ENCODE measurements at regions not wholly inside any gene's neighbourhood (a gene's known extent, or its start where the extent isn't known, plus 50 kb on each side); places are given as distances from the start of the nearest gene placed in this dataset.

DNA sequence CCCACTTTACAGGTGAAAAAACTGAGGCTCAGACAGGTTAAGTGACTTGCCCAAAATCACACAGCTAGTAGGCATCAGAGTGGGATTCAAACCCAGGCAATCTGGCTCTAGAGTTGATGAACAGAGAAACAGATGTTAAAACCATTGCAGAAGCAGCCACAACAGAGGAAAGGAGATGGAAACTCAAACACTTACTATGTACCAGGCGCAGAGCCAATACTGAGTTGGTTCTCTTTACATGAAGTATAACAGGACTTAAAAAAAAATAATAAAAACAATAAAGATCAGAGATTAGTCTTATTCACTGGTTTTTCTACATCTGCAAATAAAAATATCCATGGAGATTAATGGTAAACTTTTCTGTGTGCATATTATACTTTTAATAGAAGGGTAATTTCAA, 84.9 kb upstream of the SPATA12 start:
- TF ChIP-seq NR3C1 (IDR thresholded peaks at IDR 0.05): no peak
- no peak for TF ChIP-seq ZFP36 (IDR thresholded peaks at IDR 0.05; ENCODE audit: borderline replicate concordance, partially characterized antibody)
- TF ChIP-seq, protein P1, sequence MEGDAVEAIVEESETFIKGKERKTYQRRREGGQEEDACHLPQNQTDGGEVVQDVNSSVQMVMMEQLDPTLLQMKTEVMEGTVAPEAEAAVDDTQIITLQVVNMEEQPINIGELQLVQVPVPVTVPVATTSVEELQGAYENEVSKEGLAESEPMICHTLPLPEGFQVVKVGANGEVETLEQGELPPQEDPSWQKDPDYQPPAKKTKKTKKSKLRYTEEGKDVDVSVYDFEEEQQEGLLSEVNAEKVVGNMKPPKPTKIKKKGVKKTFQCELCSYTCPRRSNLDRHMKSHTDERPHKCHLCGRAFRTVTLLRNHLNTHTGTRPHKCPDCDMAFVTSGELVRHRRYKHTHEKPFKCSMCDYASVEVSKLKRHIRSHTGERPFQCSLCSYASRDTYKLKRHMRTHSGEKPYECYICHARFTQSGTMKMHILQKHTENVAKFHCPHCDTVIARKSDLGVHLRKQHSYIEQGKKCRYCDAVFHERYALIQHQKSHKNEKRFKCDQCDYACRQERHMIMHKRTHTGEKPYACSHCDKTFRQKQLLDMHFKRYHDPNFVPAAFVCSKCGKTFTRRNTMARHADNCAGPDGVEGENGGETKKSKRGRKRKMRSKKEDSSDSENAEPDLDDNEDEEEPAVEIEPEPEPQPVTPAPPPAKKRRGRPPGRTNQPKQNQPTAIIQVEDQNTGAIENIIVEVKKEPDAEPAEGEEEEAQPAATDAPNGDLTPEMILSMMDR (IDR thresholded peaks at IDR 0.05): no peak
- TF ChIP-seq, protein P2, sequence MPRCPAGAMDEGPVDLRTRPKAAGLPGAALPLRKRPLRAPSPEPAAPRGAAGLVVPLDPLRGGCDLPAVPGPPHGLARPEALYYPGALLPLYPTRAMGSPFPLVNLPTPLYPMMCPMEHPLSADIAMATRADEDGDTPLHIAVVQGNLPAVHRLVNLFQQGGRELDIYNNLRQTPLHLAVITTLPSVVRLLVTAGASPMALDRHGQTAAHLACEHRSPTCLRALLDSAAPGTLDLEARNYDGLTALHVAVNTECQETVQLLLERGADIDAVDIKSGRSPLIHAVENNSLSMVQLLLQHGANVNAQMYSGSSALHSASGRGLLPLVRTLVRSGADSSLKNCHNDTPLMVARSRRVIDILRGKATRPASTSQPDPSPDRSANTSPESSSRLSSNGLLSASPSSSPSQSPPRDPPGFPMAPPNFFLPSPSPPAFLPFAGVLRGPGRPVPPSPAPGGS (IDR thresholded peaks at IDR 0.05): no peak
- TF ChIP-seq, protein P3, sequence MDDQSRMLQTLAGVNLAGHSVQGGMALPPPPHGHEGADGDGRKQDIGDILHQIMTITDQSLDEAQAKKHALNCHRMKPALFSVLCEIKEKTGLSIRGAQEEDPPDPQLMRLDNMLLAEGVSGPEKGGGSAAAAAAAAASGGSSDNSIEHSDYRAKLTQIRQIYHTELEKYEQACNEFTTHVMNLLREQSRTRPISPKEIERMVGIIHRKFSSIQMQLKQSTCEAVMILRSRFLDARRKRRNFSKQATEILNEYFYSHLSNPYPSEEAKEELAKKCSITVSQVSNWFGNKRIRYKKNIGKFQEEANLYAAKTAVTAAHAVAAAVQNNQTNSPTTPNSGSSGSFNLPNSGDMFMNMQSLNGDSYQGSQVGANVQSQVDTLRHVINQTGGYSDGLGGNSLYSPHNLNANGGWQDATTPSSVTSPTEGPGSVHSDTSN (IDR thresholded peaks at IDR 0.05): no peak
- no peak for TF ChIP-seq RCOR1 (IDR thresholded peaks at IDR 0.05; ENCODE audit: low read depth, low read length)
- TF ChIP-seq, protein P4, sequence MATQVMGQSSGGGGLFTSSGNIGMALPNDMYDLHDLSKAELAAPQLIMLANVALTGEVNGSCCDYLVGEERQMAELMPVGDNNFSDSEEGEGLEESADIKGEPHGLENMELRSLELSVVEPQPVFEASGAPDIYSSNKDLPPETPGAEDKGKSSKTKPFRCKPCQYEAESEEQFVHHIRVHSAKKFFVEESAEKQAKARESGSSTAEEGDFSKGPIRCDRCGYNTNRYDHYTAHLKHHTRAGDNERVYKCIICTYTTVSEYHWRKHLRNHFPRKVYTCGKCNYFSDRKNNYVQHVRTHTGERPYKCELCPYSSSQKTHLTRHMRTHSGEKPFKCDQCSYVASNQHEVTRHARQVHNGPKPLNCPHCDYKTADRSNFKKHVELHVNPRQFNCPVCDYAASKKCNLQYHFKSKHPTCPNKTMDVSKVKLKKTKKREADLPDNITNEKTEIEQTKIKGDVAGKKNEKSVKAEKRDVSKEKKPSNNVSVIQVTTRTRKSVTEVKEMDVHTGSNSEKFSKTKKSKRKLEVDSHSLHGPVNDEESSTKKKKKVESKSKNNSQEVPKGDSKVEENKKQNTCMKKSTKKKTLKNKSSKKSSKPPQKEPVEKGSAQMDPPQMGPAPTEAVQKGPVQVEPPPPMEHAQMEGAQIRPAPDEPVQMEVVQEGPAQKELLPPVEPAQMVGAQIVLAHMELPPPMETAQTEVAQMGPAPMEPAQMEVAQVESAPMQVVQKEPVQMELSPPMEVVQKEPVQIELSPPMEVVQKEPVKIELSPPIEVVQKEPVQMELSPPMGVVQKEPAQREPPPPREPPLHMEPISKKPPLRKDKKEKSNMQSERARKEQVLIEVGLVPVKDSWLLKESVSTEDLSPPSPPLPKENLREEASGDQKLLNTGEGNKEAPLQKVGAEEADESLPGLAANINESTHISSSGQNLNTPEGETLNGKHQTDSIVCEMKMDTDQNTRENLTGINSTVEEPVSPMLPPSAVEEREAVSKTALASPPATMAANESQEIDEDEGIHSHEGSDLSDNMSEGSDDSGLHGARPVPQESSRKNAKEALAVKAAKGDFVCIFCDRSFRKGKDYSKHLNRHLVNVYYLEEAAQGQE (IDR thresholded peaks at IDR 0.05): no peak
- TF ChIP-seq RFX5 (IDR thresholded peaks at IDR 0.05): no peak
- no peak for TF ChIP-seq GATA3 (IDR thresholded peaks at IDR 0.05; ENCODE audit: borderline replicate concordance)
- no peak for TF ChIP-seq ESRRA (IDR thresholded peaks at IDR 0.05; ENCODE audit: borderline replicate concordance, low read length)
- TF ChIP-seq, protein P5, sequence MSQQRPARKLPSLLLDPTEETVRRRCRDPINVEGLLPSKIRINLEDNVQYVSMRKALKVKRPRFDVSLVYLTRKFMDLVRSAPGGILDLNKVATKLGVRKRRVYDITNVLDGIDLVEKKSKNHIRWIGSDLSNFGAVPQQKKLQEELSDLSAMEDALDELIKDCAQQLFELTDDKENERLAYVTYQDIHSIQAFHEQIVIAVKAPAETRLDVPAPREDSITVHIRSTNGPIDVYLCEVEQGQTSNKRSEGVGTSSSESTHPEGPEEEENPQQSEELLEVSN (IDR thresholded peaks at IDR 0.05; ENCODE audit: borderline replicate concordance, low read depth): no peak
- TF ChIP-seq EP300 (IDR thresholded peaks at IDR 0.05): no peak
